Esophagus squamous epithelium (tissue), 5 donors: ENCODE measurements at regions not wholly inside any gene's neighbourhood (a gene's known extent, or its start where the extent isn't known, plus 50 kb on each side); places are given as distances from the start of the nearest gene placed in this dataset.

Experiments
- DNase-seq: peaks from one replicate; lab custom pipeline; 2025; lab: John Stamatoyannopoulos, UW
- H3K27ac ChIP-seq, 4 donors: fragments of 200-600 bp; sonication (generic); one replicate each; pipeline ENCODE4 v1.5.1; 2016 to 2019; ENCODE audit warnings: mild to moderate bottlenecking in 1 of 4
- H3K27me3 ChIP-seq, 4 donors: fragments of 200-600 bp; sonication (generic); 1 replicate in 3 of 4; 2 replicates in 1 of 4; pipeline versions ENCODE4 v1.5.1 to v1.6.0; 2017 to 2021; ENCODE audit warnings: antibody characterized with exemption in 1 of 4
- H3K36me3 ChIP-seq, 3 donors: fragments of 200-600 bp; sonication (generic); one replicate each; pipeline ENCODE4 v1.5.1; 2016 to 2019
- H3K4me1 ChIP-seq, 3 donors: fragments of 200-600 bp; sonication (generic); one replicate each; pipeline ENCODE4 v1.5.1; 2017 to 2019
- H3K4me3 ChIP-seq, 4 donors: fragments of 200-600 bp; sonication (generic); 1 replicate in 3 of 4; 2 replicates in 1 of 4; pipeline ENCODE4 v1.5.1; 2016 to 2019; ENCODE audit warnings: mild to moderate bottlenecking in 2 of 4, moderate library complexity in 1 of 4
- H3K9me3 ChIP-seq, 3 donors: fragments of 200-600 bp; sonication (generic); one replicate each; pipeline ENCODE4 v1.5.1; 2016 to 2019
- CTCF ChIP-seq, 6 experiments: fragments of 450-650 bp in 4 of 6; fragments of 200-600 bp in 2 of 6; sonication (generic) in 2 of 6; IDR thresholded peaks; one replicate each; pipeline ENCODE4 v1.5.1; 2016 to 2019; ENCODE audit warnings: antibody characterized with exemption in 6 of 6, mild to moderate bottlenecking in 4 of 6, moderate library complexity in 4 of 6
- POLR2A ChIP-seq, 4 donors: fragments of 450-650 bp; IDR thresholded peaks; one replicate each; pipeline ENCODE4 v1.6.1; 2017; ENCODE audit warnings: antibody characterized with exemption in 4 of 4, mild to moderate bottlenecking in 4 of 4, moderate library complexity in 3 of 4
- WGBS, 2 donors: methylation state at CpG; one replicate each; pipeline ENCODE4 v1.1.5; 2018; 5-methylcytosine and 5-hydroxymethylcytosine counted together
- intact Hi-C: fragments of 100-400 bp; cut with DNase I; formaldehyde crosslinking; loops from one replicate; pipeline ENCODE4 v1.15.0; 2022
- donor health status: DM: yes; HTN: yes; CAD: no.

GRCh38 chr3:5762506-5762905, 575.0 kb downstream of the EDEM1 start:
- 72 to 78% methylated on average over 3 of the region's 3 CpGs for WGBS, 2 donors
- no peak overlapping the region for H3K4me3 ChIP-seq
- no peaks in the 10 kb centered on the region for H3K36me3 ChIP-seq
- TF ChIP-seq CTCF (IDR thresholded peaks at IDR 0.05) = no peak
- no peak for TF ChIP-seq POLR2A (IDR thresholded peaks at IDR 0.05)
- H3K9me3 ChIP-seq = no peaks in the 10 kb centered on the region
- H3K27me3 ChIP-seq = no peaks in the 10 kb centered on the region
- H3K4me1 ChIP-seq = no peaks in the 10 kb centered on the region
- no peak for DNase-seq
- H3K27ac ChIP-seq = no peak overlapping the region
- intact Hi-C loops = no loop called here

GRCh38 chr3:5766848-5767247, 579.3 kb downstream of the EDEM1 start:
- no peaks in the 10 kb centered on the region for H3K4me1 ChIP-seq
- intact Hi-C loops = no loop called here
- WGBS, 2 donors = 17 to 21% methylated on average over 1 of the region's 1 CpG

GRCh38 chr3:5767304-5767703, 579.8 kb downstream of the EDEM1 start:
- H3K4me3 ChIP-seq = no peak overlapping the region
- 77 to 84% methylated on average over 2 of the region's 2 CpGs for WGBS, 2 donors
- no peaks in the 10 kb centered on the region for H3K27me3 ChIP-seq
- no peak for DNase-seq
- H3K36me3 ChIP-seq = no peaks in the 10 kb centered on the region
- no peak for TF ChIP-seq POLR2A (IDR thresholded peaks at IDR 0.05)
- no peak for TF ChIP-seq CTCF (IDR thresholded peaks at IDR 0.05)
- no peak overlapping the region for H3K27ac ChIP-seq
- H3K9me3 ChIP-seq = no peaks in the 10 kb centered on the region
- intact Hi-C loops = no loop called here
- H3K4me1 ChIP-seq = no peaks in the 10 kb centered on the region

More at GRCh38 chr3:5766848-5767247, 579.3 kb downstream of the EDEM1 start:
- Histone ChIP-seq H3K9me3 (no peaks in the 10 kb centered on the region), H3K4me3 (no peak overlapping the region), H3K27me3 (no peaks in the 10 kb centered on the region), H3K27ac (no peak overlapping the region), H3K36me3 (no peaks in the 10 kb centered on the region)
- TF ChIP-seq POLR2A (IDR thresholded peaks at IDR 0.05) (no peak), CTCF (IDR thresholded peaks at IDR 0.05) (no peak)
- no peak for DNase-seq

GRCh38 chr3:5768281-5768945, 580.9 kb downstream of the EDEM1 start:
- DNase-seq = no peak
- WGBS, 2 donors = 48 to 57% methylated on average over 6 of the region's 6 CpGs

More at GRCh38 chr3:5768281-5768945, 580.9 kb downstream of the EDEM1 start:
- Histone ChIP-seq H3K27me3 (no peaks in the 10 kb centered on the region), H3K27ac (no peak overlapping the region), H3K4me3 (no peak overlapping the region), H3K9me3 (no peaks in the 10 kb centered on the region), H3K4me1 (no peaks in the 10 kb centered on the region), H3K36me3 (no peaks in the 10 kb centered on the region)
- intact Hi-C loops = no loop called here
- no peak for TF ChIP-seq CTCF (IDR thresholded peaks at IDR 0.05)
- TF ChIP-seq POLR2A (IDR thresholded peaks at IDR 0.05) = no peak
